ENCODE measurements at regions not wholly inside any gene's neighbourhood (a gene's known extent, or its start where the extent isn't known, plus 50 kb on each side); places are given as distances from the start of the nearest gene placed in this dataset.

GRCh38 chr16:86977076-86977676 lies 340.0 kb downstream of the C16orf95 start:
- DNase-seq (no peak), ATAC-seq (no peak)
- Histone ChIP-seq H3K36me3 (no peaks in the 10 kb centered on the region), H3K4me1 (no peaks in the 10 kb centered on the region), H3K4me3 (no peak overlapping the region), H3K9me3 (no peaks in the 10 kb centered on the region), H3K27me3 (ENCODE audit: low read depth) (peaks cover 3% of the 10 kb centered on the region), H3K27ac (no peak overlapping the region)
- TF ChIP-seq CTCF (IDR thresholded peaks at IDR 0.05), result no peak
- intact Hi-C loops (cut with DNase I), result no loop called here

- Histone ChIP-seq H3K9me3 (no peaks in the 10 kb centered on the region), H3K27me3 (ENCODE audit: low read depth) (peaks cover 3% of the 10 kb centered on the region), H3K4me1 (no peaks in the 10 kb centered on the region), H3K4me3 (no peak overlapping the region), H3K36me3 (no peaks in the 10 kb centered on the region), H3K27ac (no peak overlapping the region)
- no peak for ATAC-seq
- TF ChIP-seq CTCF (IDR thresholded peaks at IDR 0.05), result no peak
- peak; percentile 30 for DNase-seq
- intact Hi-C loops (cut with DNase I), result no loop called here
Observed at GRCh38 chr16:86978445-86979030, 338.7 kb downstream of the C16orf95 start.

GRCh38 chr16:86979061-86979460 lies 338.1 kb downstream of the C16orf95 start:
- intact Hi-C loops (cut with DNase I), result no loop called here
- H3K9me3 ChIP-seq, result no peaks in the 10 kb centered on the region
- no peaks in the 10 kb centered on the region for H3K36me3 ChIP-seq
- DNase-seq (no peak), ATAC-seq (no peak)
- no peak for TF ChIP-seq CTCF (IDR thresholded peaks at IDR 0.05)
- H3K27me3 ChIP-seq (ENCODE audit: low read depth), result peaks cover 3% of the 10 kb centered on the region
- H3K4me1 ChIP-seq, result no peaks in the 10 kb centered on the region
- no peak overlapping the region for H3K4me3 ChIP-seq
- no peak overlapping the region for H3K27ac ChIP-seq

GRCh38 chr16:86979984-86980553 lies 337.1 kb downstream of the C16orf95 start:
- no peaks in the 10 kb centered on the region for H3K4me1 ChIP-seq
- H3K27ac ChIP-seq, result no peak overlapping the region
- H3K27me3 ChIP-seq (ENCODE audit: low read depth), result peaks cover 3% of the 10 kb centered on the region
- no peak for ATAC-seq
- H3K4me3 ChIP-seq, result no peak overlapping the region
- intact Hi-C loops (cut with DNase I), result no loop called here
- no peak for DNase-seq
- TF ChIP-seq CTCF (IDR thresholded peaks at IDR 0.05), result no peak
- no peaks in the 10 kb centered on the region for H3K36me3 ChIP-seq
- H3K9me3 ChIP-seq, result no peaks in the 10 kb centered on the region

- no peak for ATAC-seq
- no peaks in the 10 kb centered on the region for H3K9me3 ChIP-seq
- TF ChIP-seq CTCF (IDR thresholded peaks at IDR 0.05), result no peak
- H3K27me3 ChIP-seq (ENCODE audit: low read depth), result peaks cover 3% of the 10 kb centered on the region
- no peak overlapping the region for H3K27ac ChIP-seq
- H3K4me1 ChIP-seq, result no peaks in the 10 kb centered on the region
- no peak overlapping the region for H3K4me3 ChIP-seq
- DNase-seq, result no peak
- intact Hi-C loops (cut with DNase I), result no loop called here
- no peaks in the 10 kb centered on the region for H3K36me3 ChIP-seq
Observed at GRCh38 chr16:86980644-86981043, 336.5 kb downstream of the C16orf95 start.
